Keratinocyte (primary cell): ENCODE measurements at regions not wholly inside any gene's neighbourhood (a gene's known extent, or its start where the extent isn't known, plus 50 kb on each side); places are given as distances from the start of the nearest gene placed in this dataset.

ENCODE experiments used
- DNase-seq: peaks from one replicate; pipeline ENCODE4 v3.0.0-alpha.2; 2011; ENCODE audit warnings: low read depth, missing footprints, low spot score
- FAIRE-seq: peaks from 2 replicates; lab custom pipeline; 2011; peaks lifted over from hg19 to GRCh38; lab: Jason Lieb, UNC
- H2AFZ ChIP-seq: 2 replicates; pipeline ENCODE4 v1.6.0; 2012; ENCODE audit warnings: low read length, control low read depth, inconsistent platforms; ENCODE audit not compliant: control insufficient read depth
- H3K27ac ChIP-seq: 2 replicates; pipeline ENCODE4 v1.5.1; 2011; ENCODE audit warnings: low read length; ENCODE audit not compliant: control insufficient read depth, insufficient read depth
- H3K27me3 ChIP-seq: 3 replicates; pipeline ENCODE4 v1.6.0; 2011; ENCODE audit warnings: low read length; ENCODE audit not compliant: control insufficient read depth, insufficient read depth; ENCODE audit errors: extremely low read depth
- H3K36me3 ChIP-seq, 2 experiments: 2 replicates in 1 of 2; 3 replicates in 1 of 2; pipeline ENCODE4 v1.5.1; 2011; ENCODE audit warnings: low read length in 2 of 2, mild to moderate bottlenecking in 1 of 2; ENCODE audit not compliant: control insufficient read depth in 2 of 2, insufficient read depth in 2 of 2; ENCODE audit errors: extremely low read depth in 1 of 2
- H3K4me1 ChIP-seq: 3 replicates; pipeline ENCODE4 v1.5.1; 2011; ENCODE audit warnings: low read length; ENCODE audit not compliant: control insufficient read depth, insufficient read depth; ENCODE audit errors: extremely low read depth
- H3K4me2 ChIP-seq: 3 replicates; pipeline ENCODE4 v1.6.0; 2011; ENCODE audit warnings: low read depth, low read length; ENCODE audit not compliant: control insufficient read depth, insufficient read depth; ENCODE audit errors: extremely low read depth
- H3K4me3 ChIP-seq, 3 experiments: fragments of 200-600 bp in 1 of 3; sonication (generic) in 1 of 3; 2 replicates in 2 of 3; 3 replicates in 1 of 3; pipeline ENCODE4 v1.5.1; 2011 to 2016; ENCODE audit warnings: low read length in 3 of 3, mild to moderate bottlenecking in 3 of 3, control low read depth in 2 of 3, inconsistent platforms in 1 of 3, low read depth in 1 of 3, mixed read lengths in 1 of 3, mixed run types in 1 of 3, moderate library complexity in 1 of 3; ENCODE audit not compliant: control insufficient read depth in 2 of 3, insufficient read depth in 2 of 3; ENCODE audit errors: extremely low read depth in 1 of 3
- H3K79me2 ChIP-seq: 2 replicates; pipeline ENCODE4 v1.6.0; 2012; ENCODE audit warnings: low read length; ENCODE audit not compliant: control insufficient read depth, insufficient read depth
- H3K9ac ChIP-seq: 3 replicates; pipeline ENCODE4 v1.6.0; 2011; ENCODE audit warnings: low read length; ENCODE audit not compliant: control insufficient read depth, insufficient read depth; ENCODE audit errors: extremely low read depth
- H3K9me1 ChIP-seq: 3 replicates; pipeline ENCODE4 v1.6.0; 2011; ENCODE audit warnings: low read length; ENCODE audit not compliant: control insufficient read depth, insufficient read depth; ENCODE audit errors: extremely low read depth
- H3K9me3 ChIP-seq: 2 replicates; pipeline ENCODE4 v1.5.1; 2012; ENCODE audit warnings: low read depth, low read length; ENCODE audit not compliant: control insufficient read depth
- H4K20me1 ChIP-seq: 3 replicates; pipeline ENCODE4 v1.6.0; 2011; ENCODE audit warnings: low read length; ENCODE audit not compliant: control insufficient read depth, insufficient read depth; ENCODE audit errors: extremely low read depth
- CTCF ChIP-seq, 3 experiments: IDR thresholded peaks in 1 of 3; conservative IDR thresholded peaks in 1 of 3; optimal IDR thresholded peaks in 1 of 3; 2 replicates in 2 of 3; 3 replicates in 1 of 3; pipeline versions ENCODE3 to v1.5.1; 2011; ENCODE audit warnings: low read length in 3 of 3, mild to moderate bottlenecking in 3 of 3, moderate library complexity in 2 of 3, control low read depth in 1 of 3, inconsistent platforms in 1 of 3; ENCODE audit not compliant: insufficient read depth in 2 of 3; ENCODE audit errors: extremely low read depth in 1 of 3
- EZH2 ChIP-seq: IDR thresholded peaks from one replicate; pipeline ENCODE4 v1.6.1; 2012; ENCODE audit warnings: inconsistent platforms, mild to moderate bottlenecking, low read length, moderate library complexity
- dilution Hi-C: fragments of 300-500 bp; cut with MboI; formaldehyde crosslinking; loops from one replicate; pipeline ENCODE4 v1.7.0; 2020; ENCODE audit warnings: low sequenced_read_pairs; ENCODE audit not compliant: extremely low pct_ligation_motif_present

GRCh38 chr2:16240402-16240801, 300.1 kb downstream of the MYCN start:
- Histone ChIP-seq H4K20me1 (no peaks in the 10 kb centered on the region), H2AFZ (no peak overlapping the region), H3K4me2 (no peak overlapping the region), H3K79me2 (no peaks in the 10 kb centered on the region), H3K27ac (no peak overlapping the region), H3K4me3 (no peak overlapping the region), H3K9me3 (no peaks in the 10 kb centered on the region), H3K27me3 (no peaks in the 10 kb centered on the region), H3K36me3 (no peaks in the 10 kb centered on the region), H3K4me1 (no peaks in the 10 kb centered on the region), H3K9me1 (no peaks in the 10 kb centered on the region), H3K9ac (no peak overlapping the region)
- DNase-seq (no peak), FAIRE-seq (no peak)
- TF ChIP-seq CTCF (optimal IDR thresholded peaks at IDR 0.05 in 1 of 3, IDR thresholded peaks at IDR 0.05 in 1 of 3, conservative IDR thresholded peaks at IDR 0.05 in 1 of 3; ENCODE audit: extremely low read depth in 1 of 3, insufficient read depth in 2 of 3, low read length in 3 of 3) (no peak), EZH2 (no peak)
- dilution Hi-C loops: no loop called here

GRCh38 chr2:16239296-16239850, 299.0 kb downstream of the MYCN start:
- Histone ChIP-seq H3K4me1 (no peaks in the 10 kb centered on the region), H3K79me2 (no peaks in the 10 kb centered on the region), H4K20me1 (no peaks in the 10 kb centered on the region), H3K9ac (no peak overlapping the region), H2AFZ (no peak overlapping the region), H3K27ac (no peak overlapping the region), H3K9me1 (no peaks in the 10 kb centered on the region), H3K4me2 (no peak overlapping the region), H3K9me3 (no peaks in the 10 kb centered on the region), H3K36me3 (no peaks in the 10 kb centered on the region), H3K27me3 (no peaks in the 10 kb centered on the region), H3K4me3 (no peak overlapping the region)
- DNase-seq: no peak
- dilution Hi-C loops: no loop called here
- FAIRE-seq: no peak
- no peak for TF ChIP-seq CTCF (optimal IDR thresholded peaks at IDR 0.05 in 1 of 3, IDR thresholded peaks at IDR 0.05 in 1 of 3, conservative IDR thresholded peaks at IDR 0.05 in 1 of 3; ENCODE audit: extremely low read depth in 1 of 3, insufficient read depth in 2 of 3, low read length in 3 of 3)
- TF ChIP-seq EZH2: no peak
